ENCODE measurements at regions not wholly inside any gene's neighbourhood (a gene's known extent, or its start where the extent isn't known, plus 50 kb on each side); places are given as distances from the start of the nearest gene placed in this dataset.

DNA sequence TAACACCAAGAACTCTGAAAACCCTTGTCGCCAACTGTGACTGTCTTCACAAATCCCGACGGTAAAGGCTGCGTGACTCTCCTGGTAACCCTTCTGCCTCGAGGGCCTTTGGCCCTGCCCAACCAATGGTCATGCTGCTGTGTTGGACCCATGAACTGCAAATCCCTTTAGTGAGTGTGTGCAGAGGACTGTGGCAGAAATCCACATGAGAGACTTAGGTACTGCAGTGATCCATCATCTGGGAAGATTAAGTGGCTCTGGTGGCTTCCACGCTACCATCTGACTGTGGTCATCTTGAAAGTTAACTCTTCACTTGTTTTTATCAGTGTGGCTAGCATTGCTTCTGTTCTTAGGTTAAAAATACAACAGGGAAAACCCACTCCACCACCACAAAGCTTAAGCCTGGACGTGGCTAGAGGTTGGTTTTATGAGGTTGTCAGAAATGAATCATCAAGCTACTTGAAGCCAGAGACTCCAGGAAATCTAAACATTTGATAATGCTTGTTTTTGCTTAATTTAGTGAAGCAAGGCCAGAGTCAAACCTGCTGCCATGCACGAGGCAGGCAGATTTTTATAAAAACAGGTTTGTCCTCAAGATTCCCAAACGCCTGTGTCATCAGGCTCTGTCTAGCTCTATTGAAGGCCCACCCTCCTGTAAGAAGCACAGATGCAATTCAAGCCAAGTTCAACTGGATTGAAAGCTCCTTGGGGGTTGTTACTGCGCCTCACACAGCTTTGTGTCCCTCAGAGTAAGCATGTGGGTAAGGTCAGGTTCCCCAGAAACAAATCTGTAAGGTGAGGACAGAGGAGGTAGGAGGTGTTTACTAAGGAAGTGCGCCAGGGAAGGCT lies 52.7 kb upstream of the ERCC6L2 start:
- DNase-seq: peak; percentile 83
- Histone ChIP-seq H3K4me3 (no peak overlapping the region), H3K9me3 (no peaks in the 10 kb centered on the region), H3K27me3 (no peaks in the 10 kb centered on the region), H3K36me3 (no peaks in the 10 kb centered on the region)

DNA sequence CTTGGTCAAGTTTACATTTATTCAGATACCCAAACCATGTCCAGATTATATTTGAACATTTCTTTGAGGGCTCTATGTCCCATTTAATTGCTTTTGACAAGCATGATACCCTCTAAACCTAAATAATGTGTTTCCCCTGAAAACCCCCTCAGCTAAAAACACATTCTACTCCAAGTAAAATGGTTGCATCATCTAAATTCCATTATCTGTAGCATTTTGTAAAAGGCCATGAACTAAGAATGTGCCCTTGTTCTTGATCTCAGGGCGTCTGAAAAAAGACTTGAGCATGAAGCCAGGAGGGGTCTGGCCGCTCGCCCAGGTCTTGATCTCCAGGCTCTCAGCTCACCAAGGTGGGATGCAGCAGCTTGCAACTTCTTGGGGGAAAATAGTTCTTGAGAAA lies 53.5 kb upstream of the ERCC6L2 start:
- no peaks in the 10 kb centered on the region for H3K9me3 ChIP-seq
- H3K27me3 ChIP-seq: no peaks in the 10 kb centered on the region
- H3K36me3 ChIP-seq: no peaks in the 10 kb centered on the region
- peak; percentile 44 for DNase-seq
- H3K4me3 ChIP-seq: no peak overlapping the region

DNA sequence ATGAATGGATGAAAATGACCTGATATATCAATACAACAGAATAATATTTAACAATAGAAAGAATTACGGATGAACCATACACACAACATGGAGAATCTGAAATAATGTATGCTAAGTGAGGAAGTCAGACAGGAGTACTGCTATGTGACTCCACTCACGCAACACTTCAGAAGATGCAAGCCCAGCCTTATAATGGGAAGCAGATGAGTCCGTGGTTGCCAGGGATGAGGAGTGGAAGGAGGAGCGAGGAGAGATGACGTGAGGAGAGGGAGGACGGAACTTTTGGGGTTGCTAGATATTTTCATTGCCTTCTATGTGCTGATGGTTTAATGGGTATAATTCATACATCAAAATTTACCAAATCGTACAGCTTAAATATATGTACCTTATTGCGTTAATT lies 55.4 kb upstream of the ERCC6L2 start:
- no peaks in the 10 kb centered on the region for H3K27me3 ChIP-seq
- no peaks in the 10 kb centered on the region for H3K9me3 ChIP-seq
- DNase-seq: no peak
- H3K4me3 ChIP-seq: no peak overlapping the region
- no peaks in the 10 kb centered on the region for H3K36me3 ChIP-seq

DNA sequence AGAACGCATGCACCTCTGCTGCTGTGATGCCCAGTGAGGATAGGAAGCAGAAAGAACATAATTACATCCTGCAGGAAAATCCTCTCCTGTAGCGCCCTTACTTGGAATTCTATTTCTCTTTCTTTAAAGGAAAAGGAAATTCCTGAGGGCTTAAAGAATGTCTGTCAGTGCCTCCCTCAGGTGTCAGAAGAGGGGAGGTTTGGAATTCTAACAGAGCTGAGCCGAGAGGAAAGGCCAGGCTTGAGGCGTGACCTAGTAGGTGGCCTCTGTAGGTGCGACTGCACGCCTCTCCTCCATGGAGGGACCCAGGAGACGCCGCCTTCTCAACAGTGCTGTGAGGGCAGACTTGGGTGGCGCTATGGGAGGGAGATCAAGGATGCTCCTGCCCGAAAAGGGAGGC lies 55.9 kb upstream of the ERCC6L2 start:
- no peak for DNase-seq

DNA sequence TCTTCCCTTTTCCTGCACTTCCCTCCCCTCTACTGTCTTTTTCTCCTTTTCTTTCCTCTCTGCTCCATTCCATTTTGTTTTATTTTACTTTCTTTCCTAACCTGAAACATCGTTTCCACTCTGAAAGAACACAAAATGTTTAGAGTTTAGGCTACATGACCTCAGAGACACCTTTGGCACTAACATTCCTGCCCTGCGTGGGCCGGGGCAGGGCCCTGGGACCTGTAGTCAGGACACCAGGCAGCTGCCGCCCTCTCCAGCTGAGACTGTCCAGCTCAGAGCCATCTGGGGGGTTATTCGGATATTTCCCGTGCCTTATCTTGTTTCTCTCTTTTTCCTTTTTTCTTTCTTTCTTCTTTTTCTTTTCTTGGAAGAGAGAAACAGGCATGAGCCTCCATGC lies 58.3 kb upstream of the ERCC6L2 start:
- H3K9me3 ChIP-seq: no peaks in the 10 kb centered on the region; the same call in 1 of the 2 replicates
- no peaks in the 10 kb centered on the region for H3K27me3 ChIP-seq
- no peaks in the 10 kb centered on the region for H3K36me3 ChIP-seq
- no peak for DNase-seq
- H3K4me3 ChIP-seq: no peak overlapping the region

More for the DNA sequence above, 55.9 kb upstream of the ERCC6L2 start:
- no peaks in the 10 kb centered on the region for H3K36me3 ChIP-seq
- H3K9me3 ChIP-seq: no peaks in the 10 kb centered on the region
- no peak overlapping the region for H3K4me3 ChIP-seq
- H3K27me3 ChIP-seq: no peaks in the 10 kb centered on the region

DNA sequence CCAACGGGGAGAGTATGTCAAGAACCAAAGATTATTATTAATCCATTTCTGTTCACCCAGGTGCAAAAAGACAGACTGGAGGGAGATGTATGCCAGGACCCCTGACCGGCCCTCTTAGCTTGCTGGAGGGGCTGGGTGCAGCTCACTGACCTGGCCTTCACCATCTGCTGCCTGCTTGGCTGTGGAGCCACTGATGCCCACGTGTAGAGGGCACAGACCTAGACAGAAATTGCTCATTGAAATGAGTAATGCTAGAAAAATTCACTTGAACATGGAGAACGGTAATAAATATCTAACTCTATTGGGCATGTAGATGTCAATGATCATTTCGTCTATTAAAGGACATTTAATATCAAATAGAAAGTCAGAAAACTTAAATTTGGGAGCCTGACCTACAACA lies 58.8 kb upstream of the ERCC6L2 start:
- Histone ChIP-seq H3K9me3 (no peaks in the 10 kb centered on the region; the same call in 1 of the 2 replicates), H3K36me3 (no peaks in the 10 kb centered on the region), H3K27me3 (no peaks in the 10 kb centered on the region), H3K4me3 (no peak overlapping the region)
- DNase-seq: peak; percentile 41

DNA sequence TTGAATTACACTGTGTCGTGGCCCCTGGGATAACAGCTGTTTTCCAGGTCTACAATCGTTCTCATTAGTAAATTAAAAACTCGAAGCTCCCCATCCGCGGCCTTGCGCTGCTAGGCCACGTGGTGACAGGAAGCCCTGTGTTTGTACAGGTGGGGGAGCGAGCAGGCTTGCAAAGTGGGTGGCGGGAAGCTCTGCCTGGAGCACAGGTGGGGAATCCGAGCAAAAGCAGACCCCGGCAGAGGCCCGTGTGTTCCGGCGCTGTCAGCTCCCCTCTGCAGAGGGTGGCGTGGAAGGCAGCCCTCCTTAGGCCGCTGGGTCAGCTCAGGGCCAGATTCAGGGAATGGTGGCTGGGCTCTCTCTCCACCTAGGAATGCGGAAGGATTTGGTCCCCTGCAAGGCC lies 59.5 kb upstream of the ERCC6L2 start:
- Histone ChIP-seq H3K9me3 (no peaks in the 10 kb centered on the region; the same call in 1 of the 2 replicates), H3K36me3 (no peaks in the 10 kb centered on the region), H3K27me3 (no peaks in the 10 kb centered on the region), H3K4me3 (no peak overlapping the region)
- DNase-seq: no peak

DNA sequence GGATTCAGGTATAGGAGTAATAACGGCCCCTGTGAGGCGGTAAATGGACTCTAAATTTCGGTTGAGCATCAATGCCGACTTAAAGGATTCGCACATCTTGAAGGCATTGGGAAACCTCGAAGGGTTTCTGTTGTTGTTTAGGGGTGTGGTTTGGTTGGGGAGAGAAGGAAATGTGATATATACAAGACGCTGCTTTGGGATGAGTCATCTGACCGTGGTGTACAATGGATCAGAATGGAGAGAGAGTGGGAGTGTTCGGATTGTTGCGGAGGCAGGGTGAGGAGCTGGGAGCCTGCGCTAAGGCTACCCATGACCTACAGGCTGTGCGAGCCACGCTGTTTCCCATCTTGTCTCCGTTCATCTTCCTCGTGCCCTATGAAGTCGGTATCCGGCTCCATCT lies 60.4 kb upstream of the ERCC6L2 start:
- no peaks in the 10 kb centered on the region for H3K27me3 ChIP-seq
- H3K4me3 ChIP-seq: peak overlapping the region; percentile 6; the same call in 1 of the 2 replicates
- H3K36me3 ChIP-seq: no peaks in the 10 kb centered on the region
- H3K9me3 ChIP-seq: no peaks in the 10 kb centered on the region; the same call in 1 of the 2 replicates
- peak; percentile 87 for DNase-seq

DNA sequence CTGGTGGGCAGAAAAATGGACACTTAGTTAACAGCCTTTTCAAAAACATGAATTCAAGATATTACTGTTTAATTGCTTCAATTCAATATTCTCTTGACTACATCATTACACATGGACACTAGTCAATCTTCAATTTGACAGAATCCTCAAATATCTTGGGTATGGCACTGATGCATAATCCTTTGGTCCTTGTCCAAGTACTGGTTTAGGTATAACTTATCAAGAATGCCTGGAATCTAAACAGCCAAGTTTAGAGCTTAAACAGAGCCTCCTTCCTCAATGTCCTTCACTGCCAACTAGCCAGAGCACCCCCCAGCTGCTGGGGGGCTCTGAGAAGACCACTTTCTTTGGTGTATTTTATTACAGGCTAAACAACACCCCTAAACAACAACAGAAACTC lies 61.6 kb upstream of the ERCC6L2 start:
- H3K27me3 ChIP-seq: no peaks in the 10 kb centered on the region
- no peak for DNase-seq
- H3K36me3 ChIP-seq: no peaks in the 10 kb centered on the region
- H3K9me3 ChIP-seq: no peaks in the 10 kb centered on the region; the same call in 1 of the 2 replicates
- H3K4me3 ChIP-seq: no peak overlapping the region

DNA sequence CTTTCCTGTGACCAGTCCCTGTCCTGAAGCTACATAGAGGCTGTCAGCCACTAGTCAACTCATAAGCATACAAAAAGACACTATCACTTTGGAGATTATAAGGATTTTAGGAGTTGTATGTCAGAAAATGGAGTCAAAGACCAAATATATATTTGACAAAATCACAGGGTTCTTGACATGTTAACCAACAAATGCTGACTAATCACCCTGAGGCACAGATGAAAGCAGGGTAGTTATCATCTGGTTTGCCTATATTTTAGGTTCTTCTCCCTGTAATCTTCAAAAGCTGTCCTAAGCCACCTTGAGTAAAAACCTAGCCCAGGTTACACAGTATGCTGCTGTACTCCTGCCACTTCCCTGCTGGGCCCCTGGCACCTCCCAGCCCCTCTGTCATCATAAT lies 64.7 kb upstream of the ERCC6L2 start:
- no peak for DNase-seq
- no peaks in the 10 kb centered on the region for H3K36me3 ChIP-seq
- H3K9me3 ChIP-seq: no peaks in the 10 kb centered on the region; the same call in 1 of the 2 replicates
- no peak overlapping the region for H3K4me3 ChIP-seq
- H3K27me3 ChIP-seq: no peaks in the 10 kb centered on the region

DNA sequence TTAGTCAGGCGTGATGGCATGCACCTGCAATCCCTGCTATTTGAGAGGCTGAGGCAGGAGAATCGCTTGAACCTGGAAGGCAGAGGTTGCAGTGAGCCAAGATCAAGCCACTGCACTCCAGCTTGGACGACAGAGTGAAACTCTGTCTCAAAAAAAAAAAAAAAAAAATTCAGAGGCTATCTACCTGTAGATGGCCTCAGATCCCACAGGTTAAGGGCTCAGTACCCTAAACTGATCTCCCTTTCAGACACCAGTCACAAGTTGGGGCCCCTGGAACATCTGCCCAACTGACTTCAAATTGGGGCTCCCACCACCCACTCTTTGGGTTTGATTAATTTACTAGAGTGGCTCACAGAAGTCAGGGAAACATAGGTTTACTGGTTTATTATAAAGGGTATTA lies 65.4 kb upstream of the ERCC6L2 start:
- H3K36me3 ChIP-seq: no peaks in the 10 kb centered on the region
- no peak overlapping the region for H3K4me3 ChIP-seq
- no peaks in the 10 kb centered on the region for H3K27me3 ChIP-seq
- H3K9me3 ChIP-seq: no peaks in the 10 kb centered on the region; the same call in 1 of the 2 replicates
- DNase-seq: no peak

DNA sequence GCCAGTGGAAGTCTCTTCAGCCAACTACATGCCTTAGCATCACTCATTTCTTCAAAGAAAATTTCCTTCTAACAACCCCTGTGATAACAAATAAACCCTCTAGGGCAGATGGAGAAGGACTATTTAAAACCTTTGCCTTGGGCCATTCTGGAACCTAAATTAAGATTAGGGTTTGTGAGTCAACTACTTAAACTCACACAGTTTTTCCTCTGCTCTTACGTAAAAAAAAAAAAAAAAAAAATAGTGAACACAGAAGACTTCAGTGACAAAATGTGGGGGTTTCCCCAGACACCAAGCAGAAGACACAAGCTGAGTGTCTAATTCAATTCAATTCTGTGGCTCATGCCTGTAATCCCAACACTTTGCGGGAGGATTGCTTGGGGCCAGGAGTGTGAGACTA lies 65.8 kb upstream of the ERCC6L2 start:
- H3K36me3 ChIP-seq: no peaks in the 10 kb centered on the region
- H3K27me3 ChIP-seq: no peaks in the 10 kb centered on the region
- H3K9me3 ChIP-seq: no peaks in the 10 kb centered on the region; the same call in 1 of the 2 replicates
- H3K4me3 ChIP-seq: no peak overlapping the region
- DNase-seq: no peak

DNA sequence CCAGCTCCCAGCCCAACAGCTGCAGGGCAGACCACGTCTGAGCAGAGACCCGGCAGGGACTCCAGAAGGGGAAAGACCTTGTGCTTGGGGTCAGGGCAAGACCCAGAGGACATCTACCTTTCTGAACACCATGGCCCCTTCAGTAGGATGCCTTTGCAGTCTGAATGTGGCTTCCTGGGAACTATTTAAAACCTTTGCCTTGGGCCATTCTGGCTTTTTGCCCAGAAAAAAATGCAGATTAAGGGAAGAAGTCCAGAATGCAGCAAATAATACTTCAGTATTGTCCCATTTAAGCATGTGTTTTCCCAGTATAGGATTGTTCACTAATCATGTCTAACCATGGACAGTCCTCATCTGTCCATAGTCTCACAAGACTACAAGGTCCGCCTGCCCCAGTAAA lies 67.5 kb upstream of the ERCC6L2 start:
- Histone ChIP-seq H3K4me3 (no peak overlapping the region), H3K36me3 (no peaks in the 10 kb centered on the region), H3K9me3 (no peaks in the 10 kb centered on the region), H3K27me3 (no peaks in the 10 kb centered on the region)
- DNase-seq: no peak

DNA sequence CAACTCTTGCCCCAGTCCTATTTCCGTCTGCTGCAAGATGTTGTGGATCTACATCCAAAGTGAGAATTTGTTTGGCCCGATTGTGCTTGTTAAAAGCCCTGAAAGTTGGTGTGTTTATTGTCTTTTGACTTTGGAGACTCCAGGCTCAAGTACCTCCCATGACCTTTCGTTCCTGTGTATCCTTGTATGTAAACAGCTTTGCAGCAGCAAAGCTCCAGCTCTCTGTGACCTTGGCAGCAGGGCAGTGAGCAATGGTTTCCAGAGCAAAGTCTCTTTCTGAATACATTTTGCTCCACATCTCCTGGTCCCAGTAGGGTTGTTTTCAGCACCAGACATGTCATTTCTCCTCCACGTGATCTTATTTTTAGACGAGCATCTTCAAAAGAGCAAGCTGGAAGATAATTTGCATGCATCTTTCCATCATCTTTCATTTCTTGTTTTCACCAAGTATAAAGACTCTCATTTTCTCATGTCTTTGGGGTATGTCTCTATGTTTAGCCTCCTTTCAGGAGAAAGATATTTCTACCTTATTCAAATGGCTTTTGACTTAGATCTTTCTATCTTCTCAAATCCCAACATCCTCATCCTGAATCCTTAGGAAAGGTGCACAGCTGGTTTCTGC lies 68.1 kb upstream of the ERCC6L2 start:
- DNase-seq: peak; percentile 31
- no peaks in the 10 kb centered on the region for H3K9me3 ChIP-seq
- H3K4me3 ChIP-seq: no peak overlapping the region
- H3K27me3 ChIP-seq: no peaks in the 10 kb centered on the region
- no peaks in the 10 kb centered on the region for H3K36me3 ChIP-seq

DNA sequence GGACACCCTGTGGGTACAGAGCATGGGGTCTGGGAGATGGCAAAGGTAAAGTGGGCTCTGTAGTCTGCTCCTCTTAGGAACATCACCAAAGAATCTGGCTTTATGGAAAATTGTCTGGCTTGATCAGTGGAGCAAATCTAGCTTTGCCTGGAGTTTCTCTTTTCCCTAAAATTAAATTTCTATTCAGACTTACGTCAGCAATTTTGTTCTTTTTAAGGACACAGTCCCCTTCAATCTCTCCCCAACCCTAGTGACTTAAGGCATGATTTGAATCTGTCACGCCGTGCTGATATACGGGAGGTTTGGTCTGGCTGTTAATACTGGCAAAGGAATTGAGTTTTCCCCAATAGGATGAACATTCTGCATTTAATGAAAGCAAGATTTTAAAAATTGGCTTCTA lies 72.3 kb upstream of the ERCC6L2 start:
- Histone ChIP-seq H3K9me3 (peaks cover 5% of the 10 kb centered on the region), H3K36me3 (no peaks in the 10 kb centered on the region), H3K27me3 (no peaks in the 10 kb centered on the region), H3K4me3 (no peak overlapping the region)
- no peak for DNase-seq

DNA sequence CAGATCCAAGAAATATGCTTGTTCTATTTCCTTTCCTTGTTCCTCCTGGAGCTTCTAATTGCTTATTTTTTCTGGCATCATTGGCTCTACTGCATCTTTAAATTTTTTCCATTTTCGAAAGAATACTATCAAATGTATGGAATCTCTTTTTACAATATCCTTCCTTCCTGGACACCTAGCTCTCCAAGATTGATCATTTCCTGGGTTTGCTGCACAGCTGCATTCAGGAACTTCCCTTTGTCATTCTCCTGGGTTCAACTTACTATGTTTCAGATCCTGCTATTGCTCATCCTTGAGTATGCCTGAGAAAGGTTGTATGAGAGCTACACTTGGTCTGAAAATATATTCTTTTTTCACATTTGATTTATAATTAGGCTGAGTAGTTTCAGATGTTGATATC lies 73.7 kb upstream of the ERCC6L2 start:
- no peaks in the 10 kb centered on the region for H3K27me3 ChIP-seq
- peaks cover 5% of the 10 kb centered on the region for H3K9me3 ChIP-seq
- DNase-seq: no peak
- H3K4me3 ChIP-seq: no peak overlapping the region
- no peaks in the 10 kb centered on the region for H3K36me3 ChIP-seq

DNA sequence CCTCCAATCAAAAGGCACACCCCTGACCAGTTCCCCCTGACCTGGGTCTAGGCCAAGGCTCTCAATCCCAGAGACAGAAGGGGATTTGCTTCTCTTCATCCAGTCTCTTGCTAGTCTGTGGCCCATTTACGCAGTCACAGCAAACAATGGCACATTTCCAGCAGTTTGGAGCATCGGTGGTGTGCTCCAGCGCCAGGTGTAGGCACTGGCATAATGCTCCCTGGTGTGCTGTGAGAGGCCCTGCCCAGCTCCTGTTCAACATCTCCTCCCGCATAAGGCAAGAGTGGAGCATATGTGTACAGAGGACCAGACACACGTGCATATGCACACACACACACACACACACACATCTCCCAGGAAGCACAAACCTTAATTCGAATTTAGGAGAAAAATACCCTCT lies 79.5 kb upstream of the ERCC6L2 start:
- Histone ChIP-seq H3K27me3 (no peaks in the 10 kb centered on the region), H3K36me3 (no peaks in the 10 kb centered on the region), H3K4me3 (no peak overlapping the region), H3K9me3 (peaks cover 5% of the 10 kb centered on the region)
- DNase-seq: no peak

All from MG63 (cell line).